B cell (primary cell): ENCODE measurements at regions not wholly inside any gene's neighbourhood (a gene's known extent, or its start where the extent isn't known, plus 50 kb on each side); places are given as distances from the start of the nearest gene placed in this dataset.

Experiments
- ATAC-seq: fragments of 200-7000 bp; cut with Tn5 transposase; one replicate; pipeline ENCODE4 v1.10.0; 2021; ENCODE audit warnings: low read depth, mild to moderate bottlenecking, moderate number of reproducible peaks, moderate library complexity
- CTCF ChIA-PET: fragments of 350-600 bp; sonication (Branson Sonifier 250); formaldehyde crosslinking; loops from one replicate; lab custom pipeline; 2021; ENCODE audit warnings: antibody characterized with exemption, inconsistent platforms; lab: Charles Lee
- POLR2A ChIA-PET: fragments of 350-600 bp; sonication (Branson Sonifier 250); formaldehyde crosslinking; loops from one replicate; lab custom pipeline; 2021; ENCODE audit warnings: antibody characterized with exemption; lab: Charles Lee
- DNase-seq: peaks from one replicate; pipeline ENCODE4 v3.0.0; 2013
- H2AFZ ChIP-seq: 2 replicates; pipeline ENCODE4 v1.6.1; 2012; ENCODE audit warnings: mild to moderate bottlenecking, low read depth, low read length; ENCODE audit not compliant: insufficient read depth, poor library complexity, severe bottlenecking
- H3K27ac ChIP-seq, 2 donors: 1 replicate in 1 of 2; 2 replicates in 1 of 2; pipeline ENCODE4 v1.5.1; 2012 to 2013; ENCODE audit warnings: low read length in 2 of 2, mild to moderate bottlenecking in 2 of 2, moderate library complexity in 1 of 2
- H3K27me3 ChIP-seq, 4 experiments: fragments of 200-600 bp in 1 of 4; sonication (generic) in 1 of 4; replicated peaks in 1 of 4; 1 replicate in 2 of 4; 2 replicates in 2 of 4; pipeline versions ENCODE4 v1.6.1 to v1.7.0; 2013 to 2016; ENCODE audit warnings: low read length in 3 of 4, mild to moderate bottlenecking in 2 of 4, mixed read lengths in 1 of 4, moderate library complexity in 1 of 4; ENCODE audit not compliant: insufficient read depth in 4 of 4, control insufficient read depth in 3 of 4; ENCODE audit errors: control extremely low read depth in 1 of 4
- H3K36me3 ChIP-seq, 2 experiments: replicated peaks in 1 of 2; 1 replicate in 1 of 2; 2 replicates in 1 of 2; pipeline versions ENCODE4 v1.6.1 to v1.7.1; 2013; ENCODE audit warnings: low read length in 1 of 2; ENCODE audit not compliant: insufficient read depth in 2 of 2, control insufficient read depth in 1 of 2; ENCODE audit errors: control extremely low read depth in 1 of 2, extremely low read depth in 1 of 2
- H3K4me1 ChIP-seq, 2 donors: fragments of 200-600 bp in 1 of 2; sonication (generic) in 1 of 2; 1 replicate in 1 of 2; 2 replicates in 1 of 2; pipeline versions ENCODE4 v1.5.1 to v1.6.1; 2013 to 2017; ENCODE audit warnings: low read length in 2 of 2; ENCODE audit not compliant: control insufficient read depth in 2 of 2, insufficient read depth in 2 of 2
- H3K4me2 ChIP-seq: replicated peaks from 2 replicates; pipeline ENCODE3; 2012; ENCODE audit warnings: mild to moderate bottlenecking, low read depth, low read length; ENCODE audit not compliant: poor library complexity, severe bottlenecking
- H3K4me3 ChIP-seq, 5 experiments: fragments of 200-600 bp in 1 of 5; sonication (generic) in 1 of 5; 1 replicate in 3 of 5; 2 replicates in 2 of 5; pipeline versions ENCODE4 v1.5.1 to v1.7.0; 2011 to 2016; ENCODE audit warnings: low read length in 4 of 5, mild to moderate bottlenecking in 4 of 5, low read depth in 2 of 5, control low read depth in 1 of 5, moderate library complexity in 1 of 5; ENCODE audit not compliant: insufficient read depth in 1 of 5; ENCODE audit errors: control extremely low read depth in 1 of 5, extremely low read depth in 1 of 5
- H3K79me2 ChIP-seq: fragments of 200-600 bp; sonication (generic); one replicate; pipeline ENCODE4 v1.6.0; 2016; ENCODE audit warnings: low read length; ENCODE audit not compliant: control insufficient read depth, insufficient read depth
- H3K9ac ChIP-seq: fragments of 200-600 bp; sonication (generic); 2 replicates; pipeline ENCODE4 v1.6.1; 2017; ENCODE audit warnings: mild to moderate bottlenecking, low read length, moderate library complexity
- H3K9me3 ChIP-seq, 3 donors: one replicate each; pipeline versions ENCODE4 v1.6.1 to v1.7.1; 2013; ENCODE audit warnings: low read length in 2 of 3; ENCODE audit not compliant: control insufficient read depth in 2 of 3, insufficient read depth in 1 of 3; ENCODE audit errors: control extremely low read depth in 1 of 3
- H4K20me1 ChIP-seq: 2 replicates; pipeline ENCODE4 v1.6.0; 2012; ENCODE audit warnings: mild to moderate bottlenecking, low read length; ENCODE audit not compliant: insufficient read depth, control insufficient read depth, poor library complexity, severe bottlenecking
- H3K27ac Mint-ChIP-seq: one replicate; pipeline ENCODE4 v1.8.0; 2021; ENCODE audit warnings: mixed read lengths
- H3K27me3 Mint-ChIP-seq: one replicate; pipeline ENCODE4 v1.8.0; 2021; ENCODE audit warnings: mixed read lengths
- H3K4me1 Mint-ChIP-seq: one replicate; pipeline ENCODE4 v1.8.0; 2021; ENCODE audit warnings: mixed read lengths
- H3K4me3 Mint-ChIP-seq: one replicate; pipeline ENCODE4 v1.8.0; 2021; ENCODE audit warnings: mixed read lengths
- H3K9me3 Mint-ChIP-seq: one replicate; pipeline ENCODE4 v1.8.0; 2022; ENCODE audit warnings: mixed read lengths; ENCODE audit not compliant: insufficient read depth
- EZH2 ChIP-seq: IDR thresholded peaks from 2 replicates; pipeline ENCODE4 v1.6.1; 2012; ENCODE audit warnings: borderline replicate concordance, low read depth, mild to moderate bottlenecking, moderate library complexity, low read length; ENCODE audit not compliant: insufficient read depth, poor library complexity, severe bottlenecking
- WGBS: methylation state at CpG from one replicate; pipeline ENCODE4 v1.1.5; 2013; ENCODE audit warnings: missing lambda C conversion rate; ENCODE audit not compliant: insufficient coverage; 5-methylcytosine and 5-hydroxymethylcytosine counted together
- intact Hi-C: fragments of 100-400 bp; cut with micrococcal nuclease; formaldehyde crosslinking; loops from one replicate; pipeline ENCODE4 v1.10.0; 2022
- TF ChIP-seq, protein P1 (sequence below): fragments of 200-600 bp; IDR thresholded peaks from one replicate; pipeline ENCODE4 v1.8.0; 2022; ENCODE audit warnings: antibody characterized with exemption, mild to moderate bottlenecking

DNA sequence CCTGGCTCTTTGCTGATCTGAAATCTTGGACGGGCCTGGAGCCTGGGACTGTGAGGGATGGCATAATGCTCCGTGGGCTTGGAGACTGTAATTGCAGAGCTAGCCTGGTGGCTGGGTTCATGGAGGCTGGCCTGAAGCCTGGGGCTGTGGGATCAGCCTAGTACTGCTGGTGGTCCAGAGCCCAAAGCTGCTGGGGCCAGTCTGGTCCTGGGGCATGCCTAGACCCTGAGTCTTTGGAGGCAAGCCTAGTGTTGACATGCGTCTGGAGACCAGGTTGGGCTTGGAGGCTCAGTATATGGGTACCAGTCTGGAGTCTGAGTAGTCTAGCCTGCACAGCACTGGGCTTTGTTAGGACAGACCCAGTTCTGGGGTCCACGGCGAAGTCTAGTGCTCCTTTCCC is 172.0 kb upstream of the ZC4H2 start:
- no peak overlapping the region for H3K4me3 ChIP-seq
- no peaks in the 10 kb centered on the region for H3K4me1 ChIP-seq
- H3K36me3 ChIP-seq: no peaks in the 10 kb centered on the region
- no peaks in the 10 kb centered on the region for H3K27me3 ChIP-seq
- Mint-ChIP-seq H3K9me3 (peaks cover 4% of the 10 kb centered on the region), H3K27me3 (no peaks in the 10 kb centered on the region), H3K4me3 (no peak overlapping the region), H3K4me1 (peaks cover 3% of the 10 kb centered on the region), H3K27ac (no peak overlapping the region)
- no peaks in the 10 kb centered on the region for H3K79me2 ChIP-seq
- ChIA-PET POLR2A (no interaction called here), CTCF (no interaction called here)
- H3K27ac ChIP-seq: no peak overlapping the region
- intact Hi-C loops: no loop called here
- peaks cover 0 to 28% (median 18%) of the 10 kb centered on the region in 3 donors for H3K9me3 ChIP-seq
- H4K20me1 ChIP-seq: no peaks in the 10 kb centered on the region
- TF ChIP-seq EZH2: no peak
- TF ChIP-seq, protein P1, sequence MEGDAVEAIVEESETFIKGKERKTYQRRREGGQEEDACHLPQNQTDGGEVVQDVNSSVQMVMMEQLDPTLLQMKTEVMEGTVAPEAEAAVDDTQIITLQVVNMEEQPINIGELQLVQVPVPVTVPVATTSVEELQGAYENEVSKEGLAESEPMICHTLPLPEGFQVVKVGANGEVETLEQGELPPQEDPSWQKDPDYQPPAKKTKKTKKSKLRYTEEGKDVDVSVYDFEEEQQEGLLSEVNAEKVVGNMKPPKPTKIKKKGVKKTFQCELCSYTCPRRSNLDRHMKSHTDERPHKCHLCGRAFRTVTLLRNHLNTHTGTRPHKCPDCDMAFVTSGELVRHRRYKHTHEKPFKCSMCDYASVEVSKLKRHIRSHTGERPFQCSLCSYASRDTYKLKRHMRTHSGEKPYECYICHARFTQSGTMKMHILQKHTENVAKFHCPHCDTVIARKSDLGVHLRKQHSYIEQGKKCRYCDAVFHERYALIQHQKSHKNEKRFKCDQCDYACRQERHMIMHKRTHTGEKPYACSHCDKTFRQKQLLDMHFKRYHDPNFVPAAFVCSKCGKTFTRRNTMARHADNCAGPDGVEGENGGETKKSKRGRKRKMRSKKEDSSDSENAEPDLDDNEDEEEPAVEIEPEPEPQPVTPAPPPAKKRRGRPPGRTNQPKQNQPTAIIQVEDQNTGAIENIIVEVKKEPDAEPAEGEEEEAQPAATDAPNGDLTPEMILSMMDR: no peak
- no peak for DNase-seq
- WGBS: 93% methylated on average over 2 of the region's 5 CpGs
- no peak overlapping the region for H2AFZ ChIP-seq
- H3K4me2 ChIP-seq: no peak overlapping the region
- ATAC-seq: no peak
- no peak overlapping the region for H3K9ac ChIP-seq

DNA sequence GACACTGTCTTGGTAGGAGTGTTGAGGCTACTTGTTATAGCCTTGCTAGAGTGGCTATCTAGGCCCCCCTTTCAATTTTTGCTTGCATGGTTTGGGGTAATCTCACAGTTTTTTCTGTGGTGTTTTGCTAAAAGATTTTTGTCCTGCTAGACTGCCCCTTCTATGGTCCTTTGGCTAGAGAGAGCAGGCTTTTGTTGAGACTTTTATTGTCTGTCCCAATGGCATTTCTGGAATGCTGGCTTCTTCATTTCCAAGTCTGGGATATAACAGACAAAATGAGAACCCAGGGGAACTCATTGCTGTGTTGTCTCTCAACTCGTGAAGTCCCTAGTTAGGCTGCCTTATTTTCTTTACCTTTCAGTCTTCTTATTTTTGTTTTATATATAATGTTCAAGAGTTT is 160.2 kb upstream of the ZC4H2 start:
- intact Hi-C loops: no loop called here
- Mint-ChIP-seq H3K4me1 (no peaks in the 10 kb centered on the region), H3K4me3 (no peak overlapping the region), H3K9me3 (peaks cover 20% of the 10 kb centered on the region), H3K27me3 (no peaks in the 10 kb centered on the region), H3K27ac (no peak overlapping the region)
- Histone ChIP-seq H3K79me2 (no peaks in the 10 kb centered on the region), H3K9ac (no peak overlapping the region), H4K20me1 (no peaks in the 10 kb centered on the region), H3K4me3 (no peak overlapping the region), H3K36me3 (no peaks in the 10 kb centered on the region), H3K4me1 (no peaks in the 10 kb centered on the region), H3K27me3 (no peaks in the 10 kb centered on the region), H3K4me2 (no peak overlapping the region), H3K27ac (no peak overlapping the region), H2AFZ (no peak overlapping the region), H3K9me3 (peaks cover 0 to 16% (median 0%) of the 10 kb centered on the region in 3 donors)
- ATAC-seq: no peak
- POLR2A ChIA-PET: no interaction called here
- WGBS: no CpG with 5 or more reads among the region's 1 CpG
- TF ChIP-seq EZH2: no peak
- TF ChIP-seq, protein P1: no peak
- CTCF ChIA-PET: no interaction called here
- DNase-seq: no peak
